PFSK-1 (cell line): ENCODE measurements at regions not wholly inside any gene's neighbourhood (a gene's known extent, or its start where the extent isn't known, plus 50 kb on each side); places are given as distances from the start of the nearest gene placed in this dataset.

ENCODE experiments used
- FOXP2 ChIP-seq: optimal IDR thresholded peaks from 2 replicates; pipeline ENCODE3; 2011; ENCODE audit warnings: borderline replicate concordance, control low read depth, inconsistent platforms; ENCODE audit not compliant: insufficient read depth; ENCODE audit errors: extremely low read length, extremely low read depth
- POLR2AphosphoS5 ChIP-seq: IDR thresholded peaks from 2 replicates; pipeline ENCODE4 v1.6.1; 2012; ENCODE audit warnings: low read depth, mild to moderate bottlenecking, control low read depth, low read length, moderate library complexity
- SIN3A ChIP-seq: IDR thresholded peaks from 2 replicates; pipeline ENCODE4 v1.6.1; 2012; ENCODE audit warnings: mild to moderate bottlenecking, low read length, moderate library complexity, borderline replicate concordance; ENCODE audit not compliant: insufficient read depth
- TAF1 ChIP-seq: IDR thresholded peaks from 2 replicates; pipeline ENCODE4 v1.6.1; 2012; ENCODE audit warnings: low read length, control low read depth, borderline replicate concordance; ENCODE audit not compliant: insufficient read depth
- TF ChIP-seq, protein P1 (sequence below), 2 experiments: IDR thresholded peaks; 2 replicates each; pipeline versions ENCODE4 v1.6.1 to v1.8.0; 2011 to 2012; ENCODE audit warnings: low read depth in 2 of 2, low read length in 2 of 2, control low read depth in 1 of 2, inconsistent platforms in 1 of 2, mild to moderate bottlenecking in 1 of 2, moderate library complexity in 1 of 2; ENCODE audit not compliant: insufficient read depth in 1 of 2

DNA sequence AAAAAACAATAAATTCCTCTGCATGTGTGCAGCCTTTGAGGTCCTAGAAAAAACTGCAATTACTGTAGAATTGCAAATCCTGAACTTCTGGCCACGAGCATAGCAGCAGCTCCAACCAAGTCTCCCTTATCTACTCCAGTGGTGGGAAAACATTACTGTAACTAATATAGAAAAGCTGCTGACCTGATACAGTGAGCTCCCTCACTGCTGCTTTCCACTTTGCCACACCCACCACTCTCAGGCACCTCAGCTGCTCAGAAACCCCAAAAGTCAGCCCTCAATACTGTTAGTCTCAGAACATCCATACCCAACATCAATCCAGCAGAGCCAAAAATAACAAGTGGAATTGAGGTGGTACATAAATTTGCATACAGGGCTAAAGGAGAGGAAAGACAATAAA lies 192.5 kb downstream of the POU4F1 start:
- TF ChIP-seq FOXP2, result no peak
- TF ChIP-seq SIN3A, result no peak
- TF ChIP-seq, protein P1, sequence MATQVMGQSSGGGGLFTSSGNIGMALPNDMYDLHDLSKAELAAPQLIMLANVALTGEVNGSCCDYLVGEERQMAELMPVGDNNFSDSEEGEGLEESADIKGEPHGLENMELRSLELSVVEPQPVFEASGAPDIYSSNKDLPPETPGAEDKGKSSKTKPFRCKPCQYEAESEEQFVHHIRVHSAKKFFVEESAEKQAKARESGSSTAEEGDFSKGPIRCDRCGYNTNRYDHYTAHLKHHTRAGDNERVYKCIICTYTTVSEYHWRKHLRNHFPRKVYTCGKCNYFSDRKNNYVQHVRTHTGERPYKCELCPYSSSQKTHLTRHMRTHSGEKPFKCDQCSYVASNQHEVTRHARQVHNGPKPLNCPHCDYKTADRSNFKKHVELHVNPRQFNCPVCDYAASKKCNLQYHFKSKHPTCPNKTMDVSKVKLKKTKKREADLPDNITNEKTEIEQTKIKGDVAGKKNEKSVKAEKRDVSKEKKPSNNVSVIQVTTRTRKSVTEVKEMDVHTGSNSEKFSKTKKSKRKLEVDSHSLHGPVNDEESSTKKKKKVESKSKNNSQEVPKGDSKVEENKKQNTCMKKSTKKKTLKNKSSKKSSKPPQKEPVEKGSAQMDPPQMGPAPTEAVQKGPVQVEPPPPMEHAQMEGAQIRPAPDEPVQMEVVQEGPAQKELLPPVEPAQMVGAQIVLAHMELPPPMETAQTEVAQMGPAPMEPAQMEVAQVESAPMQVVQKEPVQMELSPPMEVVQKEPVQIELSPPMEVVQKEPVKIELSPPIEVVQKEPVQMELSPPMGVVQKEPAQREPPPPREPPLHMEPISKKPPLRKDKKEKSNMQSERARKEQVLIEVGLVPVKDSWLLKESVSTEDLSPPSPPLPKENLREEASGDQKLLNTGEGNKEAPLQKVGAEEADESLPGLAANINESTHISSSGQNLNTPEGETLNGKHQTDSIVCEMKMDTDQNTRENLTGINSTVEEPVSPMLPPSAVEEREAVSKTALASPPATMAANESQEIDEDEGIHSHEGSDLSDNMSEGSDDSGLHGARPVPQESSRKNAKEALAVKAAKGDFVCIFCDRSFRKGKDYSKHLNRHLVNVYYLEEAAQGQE (IDR thresholded peaks at IDR 0.05; ENCODE audit: insufficient read depth in 1 of 2, low read depth in 2 of 2, low read length in 2 of 2), result no peak
- TF ChIP-seq POLR2AphosphoS5, result no peak
- no peak for TF ChIP-seq TAF1

DNA sequence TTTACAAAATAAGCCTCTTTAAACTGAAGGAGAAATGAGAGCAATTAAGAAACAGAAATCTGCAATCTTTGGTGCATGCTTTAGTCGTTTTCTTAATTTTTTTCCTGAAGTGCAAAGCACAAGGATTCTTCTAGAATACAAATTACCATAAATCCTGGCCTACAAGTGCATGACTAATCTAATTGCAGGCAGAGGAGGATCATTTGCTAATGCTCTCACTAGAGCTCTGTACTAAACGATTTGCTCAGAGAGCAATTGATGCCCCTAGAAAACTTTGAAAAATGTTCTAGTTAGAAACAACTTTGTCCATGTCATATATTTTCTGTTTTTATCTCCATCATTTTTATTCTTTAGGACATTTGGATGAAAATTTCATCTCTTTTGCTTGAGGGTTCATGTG lies 193.2 kb downstream of the POU4F1 start:
- no peak for TF ChIP-seq FOXP2
- no peak for TF ChIP-seq TAF1
- TF ChIP-seq, protein P1 (IDR thresholded peaks at IDR 0.05; ENCODE audit: insufficient read depth in 1 of 2, low read depth in 2 of 2, low read length in 2 of 2), result no peak
- TF ChIP-seq POLR2AphosphoS5, result no peak

DNA sequence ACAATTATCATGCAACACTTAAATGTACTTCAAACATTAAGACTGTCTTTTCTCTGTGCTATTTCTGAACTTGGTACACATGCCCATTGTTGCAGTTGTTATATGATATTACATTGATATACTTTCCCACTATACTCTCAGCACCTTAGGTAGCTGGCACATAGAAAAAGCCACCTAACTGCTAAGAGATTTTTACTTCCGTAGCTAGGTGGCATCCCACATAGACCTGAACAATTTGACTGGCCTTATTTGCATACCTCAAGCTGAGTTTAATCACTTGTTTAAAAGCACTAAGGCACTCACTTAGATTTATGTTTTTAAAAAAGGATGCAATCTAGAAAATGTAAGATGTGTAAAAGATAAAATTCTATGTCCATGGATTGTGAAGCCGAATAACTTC lies 194.2 kb downstream of the POU4F1 start:
- TF ChIP-seq POLR2AphosphoS5, result no peak
- TF ChIP-seq FOXP2, result no peak
- TF ChIP-seq SIN3A, result no peak
- TF ChIP-seq, protein P1 (IDR thresholded peaks at IDR 0.05; ENCODE audit: insufficient read depth in 1 of 2, low read depth in 2 of 2, low read length in 2 of 2), result no peak

DNA sequence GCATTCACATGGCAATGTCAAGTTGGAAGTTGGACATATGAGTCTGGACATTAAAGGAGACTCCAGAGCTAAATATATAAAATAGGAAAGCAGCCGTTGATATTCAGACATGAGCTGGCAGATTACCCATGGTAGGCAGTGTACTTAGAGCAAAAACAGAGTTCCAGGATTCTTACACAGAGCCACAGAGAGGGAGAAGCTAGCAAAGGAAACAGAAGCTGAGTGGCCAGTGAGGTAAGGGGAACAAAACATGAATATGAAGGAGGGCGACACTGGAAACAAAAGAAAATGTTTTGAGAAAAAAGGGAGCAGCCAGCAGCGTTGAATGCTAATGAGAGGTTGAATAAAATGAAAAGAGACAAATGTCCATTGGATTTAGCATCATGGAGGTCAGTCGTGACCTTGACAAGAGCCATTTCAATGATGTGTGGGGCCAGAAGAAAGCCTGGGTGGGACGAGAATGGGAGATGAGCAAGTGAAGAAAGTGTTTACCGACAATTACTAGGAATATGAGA lies 198.4 kb downstream of the POU4F1 start:
- TF ChIP-seq, protein P1 (IDR thresholded peaks at IDR 0.05; ENCODE audit: insufficient read depth in 1 of 2, low read depth in 2 of 2, low read length in 2 of 2), result no peak
- TF ChIP-seq POLR2AphosphoS5 (no peak), TAF1 (no peak), FOXP2 (no peak), SIN3A (no peak)

DNA sequence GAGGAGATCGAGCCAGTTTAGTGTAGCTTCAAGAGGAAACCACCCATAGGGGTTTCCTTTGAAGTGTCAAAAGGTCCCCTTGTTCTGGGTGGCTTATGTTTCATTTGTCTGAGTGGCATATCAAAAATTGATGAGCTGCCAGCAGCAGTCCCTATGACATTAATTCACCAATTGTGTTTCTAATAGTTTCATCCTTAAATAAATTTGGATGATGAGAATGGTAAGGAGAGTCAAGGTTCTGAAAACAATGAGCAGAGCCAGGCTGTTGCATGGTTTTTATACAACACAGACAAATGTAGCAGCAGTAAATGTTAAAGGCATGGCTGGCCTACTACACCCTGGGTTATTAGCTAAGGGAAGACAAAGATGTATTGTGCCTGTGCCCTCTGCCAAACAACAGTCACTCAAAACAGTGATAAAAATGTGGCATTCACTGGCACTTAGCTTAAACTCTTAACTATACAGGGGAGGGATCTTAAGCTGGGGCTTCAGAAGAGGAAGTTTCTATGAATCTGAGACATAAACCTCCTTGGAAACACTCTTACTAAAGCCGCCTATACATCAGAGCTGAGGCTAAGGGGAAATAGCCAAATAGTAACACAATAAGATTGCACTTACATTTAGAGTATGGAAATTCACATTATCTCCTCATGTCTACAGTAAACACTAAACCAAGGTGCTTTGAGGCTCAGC lies 200.5 kb downstream of the POU4F1 start:
- TF ChIP-seq FOXP2, result no peak
- TF ChIP-seq, protein P1 (IDR thresholded peaks at IDR 0.05; ENCODE audit: insufficient read depth in 1 of 2, low read depth in 2 of 2, low read length in 2 of 2), result no peak
- TF ChIP-seq SIN3A, result no peak
- no peak for TF ChIP-seq TAF1
- TF ChIP-seq POLR2AphosphoS5, result no peak
